ENCODE measurements at regions not wholly inside any gene's neighbourhood (a gene's known extent, or its start where the extent isn't known, plus 50 kb on each side); places are given as distances from the start of the nearest gene placed in this dataset.

- TF ChIP-seq, protein P1, sequence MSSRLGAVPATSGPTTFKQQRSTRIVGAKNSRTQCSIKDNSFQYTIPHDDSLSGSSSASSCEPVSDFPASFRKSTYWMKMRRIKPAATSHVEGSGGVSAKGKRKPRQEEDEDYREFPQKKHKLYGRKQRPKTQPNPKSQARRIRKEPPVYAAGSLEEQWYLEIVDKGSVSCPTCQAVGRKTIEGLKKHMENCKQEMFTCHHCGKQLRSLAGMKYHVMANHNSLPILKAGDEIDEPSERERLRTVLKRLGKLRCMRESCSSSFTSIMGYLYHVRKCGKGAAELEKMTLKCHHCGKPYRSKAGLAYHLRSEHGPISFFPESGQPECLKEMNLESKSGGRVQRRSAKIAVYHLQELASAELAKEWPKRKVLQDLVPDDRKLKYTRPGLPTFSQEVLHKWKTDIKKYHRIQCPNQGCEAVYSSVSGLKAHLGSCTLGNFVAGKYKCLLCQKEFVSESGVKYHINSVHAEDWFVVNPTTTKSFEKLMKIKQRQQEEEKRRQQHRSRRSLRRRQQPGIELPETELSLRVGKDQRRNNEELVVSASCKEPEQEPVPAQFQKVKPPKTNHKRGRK (tag; IDR thresholded peaks at IDR 0.05), result no peak
- TF ChIP-seq ZBTB7A (IDR thresholded peaks at IDR 0.05; ENCODE audit: borderline replicate concordance, control insufficient read depth, low read depth, low read length), result no peak
- TF ChIP-seq NFIC (IDR thresholded peaks at IDR 0.05), result no peak
Observed at GRCh38 chr12:67006610-67007009, 262.5 kb upstream of the CAND1 start.

All from K562 (cell line).